ENCODE measurements at regions not wholly inside any gene's neighbourhood (a gene's known extent, or its start where the extent isn't known, plus 50 kb on each side); places are given as distances from the start of the nearest gene placed in this dataset.
A peak's percentile ranks its signal among the peaks of the same experiment; 100 is the strongest.
"Not testable (repeated sequence)": the region's sequence is repeated elsewhere in the genome, so short reads cannot be mapped to it uniquely, and the experiment has no call there.

DNA sequence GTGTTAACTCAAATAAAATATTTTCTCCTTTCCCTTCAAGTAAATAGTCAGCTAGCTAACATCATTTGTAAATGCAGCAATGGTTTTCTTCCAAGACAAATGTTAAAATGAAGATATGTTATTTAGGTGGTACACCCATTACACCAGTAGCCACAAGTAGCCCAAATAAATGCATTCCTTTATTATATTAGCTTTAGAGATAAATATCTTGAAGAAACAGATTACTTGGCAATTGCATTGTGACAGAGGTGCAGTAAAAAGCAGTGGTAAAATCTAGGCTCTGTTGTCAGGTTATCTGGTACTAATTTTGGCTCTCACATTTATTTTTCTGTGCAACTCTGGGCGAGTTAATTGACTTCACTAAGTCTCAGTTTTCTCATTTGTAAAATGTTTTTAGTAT is 193.0 kb downstream of the NAA11 start:
- no peaks in the 10 kb centered on the region for H3K27me3 ChIP-seq
- no peaks in the 10 kb centered on the region for H3K36me3 ChIP-seq
- no peak overlapping the region for H3K27ac ChIP-seq
- H3K4me3 ChIP-seq, result no peak overlapping the region
- H3K9me3 ChIP-seq (ENCODE audit: low read depth), result no peaks in the 10 kb centered on the region
- TF ChIP-seq, protein P1, sequence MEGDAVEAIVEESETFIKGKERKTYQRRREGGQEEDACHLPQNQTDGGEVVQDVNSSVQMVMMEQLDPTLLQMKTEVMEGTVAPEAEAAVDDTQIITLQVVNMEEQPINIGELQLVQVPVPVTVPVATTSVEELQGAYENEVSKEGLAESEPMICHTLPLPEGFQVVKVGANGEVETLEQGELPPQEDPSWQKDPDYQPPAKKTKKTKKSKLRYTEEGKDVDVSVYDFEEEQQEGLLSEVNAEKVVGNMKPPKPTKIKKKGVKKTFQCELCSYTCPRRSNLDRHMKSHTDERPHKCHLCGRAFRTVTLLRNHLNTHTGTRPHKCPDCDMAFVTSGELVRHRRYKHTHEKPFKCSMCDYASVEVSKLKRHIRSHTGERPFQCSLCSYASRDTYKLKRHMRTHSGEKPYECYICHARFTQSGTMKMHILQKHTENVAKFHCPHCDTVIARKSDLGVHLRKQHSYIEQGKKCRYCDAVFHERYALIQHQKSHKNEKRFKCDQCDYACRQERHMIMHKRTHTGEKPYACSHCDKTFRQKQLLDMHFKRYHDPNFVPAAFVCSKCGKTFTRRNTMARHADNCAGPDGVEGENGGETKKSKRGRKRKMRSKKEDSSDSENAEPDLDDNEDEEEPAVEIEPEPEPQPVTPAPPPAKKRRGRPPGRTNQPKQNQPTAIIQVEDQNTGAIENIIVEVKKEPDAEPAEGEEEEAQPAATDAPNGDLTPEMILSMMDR (IDR thresholded peaks at IDR 0.05; ENCODE audit: low read depth, low read length), result no peak
- peaks cover 4% of the 10 kb centered on the region for H3K4me1 ChIP-seq (ENCODE audit: low read depth)
- DNase-seq (ENCODE audit: low read depth in 1 of 2, low spot score in 1 of 2), result no peak

DNA sequence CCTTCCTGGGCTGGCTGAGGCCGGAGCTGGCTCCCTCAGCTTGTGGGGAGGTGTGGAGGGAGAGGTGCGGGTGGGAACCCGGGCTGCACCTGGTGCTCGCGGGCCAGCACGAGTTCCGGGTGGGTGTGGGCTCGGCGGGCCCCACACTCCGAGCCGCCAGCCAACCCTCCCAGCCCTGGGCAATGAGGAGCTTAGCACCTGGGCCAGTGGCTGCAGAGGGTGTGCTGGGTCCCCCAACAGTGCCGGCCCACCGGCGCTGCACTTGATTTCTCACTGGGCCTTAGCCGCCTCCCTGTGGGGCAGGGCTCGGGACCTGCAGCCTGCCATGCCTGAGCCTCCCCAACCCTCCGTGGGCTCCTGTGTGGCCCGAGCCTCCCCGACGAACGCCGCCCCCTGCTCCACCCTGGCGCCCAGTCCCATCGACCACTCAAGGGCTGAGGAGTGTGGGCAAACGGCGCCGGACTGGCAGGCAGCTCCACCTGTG is 182.7 kb upstream of the PAQR3 start:
- no peaks in the 10 kb centered on the region for H3K36me3 ChIP-seq
- no peaks in the 10 kb centered on the region for H3K27me3 ChIP-seq
- H3K9me3 ChIP-seq (ENCODE audit: low read depth), result no peaks in the 10 kb centered on the region
- TF ChIP-seq, protein P1 (IDR thresholded peaks at IDR 0.05; ENCODE audit: low read depth, low read length), result no peak
- no peak overlapping the region for H3K27ac ChIP-seq
- DNase-seq (ENCODE audit: low read depth in 1 of 2, low spot score in 1 of 2), result no peak
- H3K4me1 ChIP-seq (ENCODE audit: low read depth), result no peaks in the 10 kb centered on the region
- no peak overlapping the region for H3K4me3 ChIP-seq

DNA sequence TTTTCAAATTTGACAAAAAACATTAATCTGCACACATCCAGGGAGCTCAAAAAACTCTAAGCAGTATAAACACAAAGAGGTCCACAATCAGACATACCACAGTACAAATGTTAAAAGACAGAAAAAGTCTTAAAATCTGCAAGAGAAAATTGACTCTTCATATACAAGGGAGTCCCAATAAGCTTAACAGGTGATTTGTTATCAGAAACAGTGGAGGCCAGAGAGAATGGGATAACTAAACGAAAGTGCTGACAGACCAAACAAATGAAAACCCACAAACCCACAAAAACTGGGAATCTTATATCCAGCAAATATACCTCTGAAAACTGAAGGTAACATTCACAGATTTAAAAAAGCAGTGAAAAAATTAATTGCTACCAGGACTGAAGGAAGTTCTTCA is 182.0 kb upstream of the PAQR3 start:
- Histone ChIP-seq H3K9me3 (ENCODE audit: low read depth) (no peaks in the 10 kb centered on the region), H3K27ac (no peak overlapping the region), H3K27me3 (no peaks in the 10 kb centered on the region), H3K4me3 (no peak overlapping the region), H3K36me3 (no peaks in the 10 kb centered on the region), H3K4me1 (ENCODE audit: low read depth) (no peaks in the 10 kb centered on the region)
- TF ChIP-seq, protein P1 (IDR thresholded peaks at IDR 0.05; ENCODE audit: low read depth, low read length), result no peak
- no peak for DNase-seq (ENCODE audit: low read depth in 1 of 2, low spot score in 1 of 2)

DNA sequence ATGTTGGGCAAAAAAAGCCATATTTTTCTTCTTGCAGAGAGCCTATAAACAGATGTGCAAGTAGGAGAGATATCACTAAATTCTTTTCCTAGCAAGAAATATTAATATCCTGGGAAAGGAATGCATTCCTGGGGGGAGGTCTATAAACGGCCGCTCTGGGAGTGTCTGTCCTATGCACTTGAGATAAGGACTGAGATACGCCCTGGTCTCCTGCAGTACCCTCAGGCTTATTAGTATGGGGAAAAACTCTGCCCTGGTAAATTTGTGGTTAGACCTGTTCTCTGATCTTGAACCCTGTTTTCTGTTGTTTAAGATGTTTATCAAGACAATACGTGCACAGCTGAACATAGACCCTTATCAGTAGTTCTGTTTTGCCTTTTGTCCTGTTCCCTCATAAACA is 177.8 kb upstream of the PAQR3 start:
- H3K9me3 ChIP-seq (ENCODE audit: low read depth); H3K4me3 ChIP-seq; H3K27me3 ChIP-seq; H3K36me3 ChIP-seq; H3K27ac ChIP-seq; H3K4me1 ChIP-seq (ENCODE audit: low read depth); DNase-seq (ENCODE audit: low read depth in 1 of 2, low spot score in 1 of 2): not testable (repeated sequence)

DNA sequence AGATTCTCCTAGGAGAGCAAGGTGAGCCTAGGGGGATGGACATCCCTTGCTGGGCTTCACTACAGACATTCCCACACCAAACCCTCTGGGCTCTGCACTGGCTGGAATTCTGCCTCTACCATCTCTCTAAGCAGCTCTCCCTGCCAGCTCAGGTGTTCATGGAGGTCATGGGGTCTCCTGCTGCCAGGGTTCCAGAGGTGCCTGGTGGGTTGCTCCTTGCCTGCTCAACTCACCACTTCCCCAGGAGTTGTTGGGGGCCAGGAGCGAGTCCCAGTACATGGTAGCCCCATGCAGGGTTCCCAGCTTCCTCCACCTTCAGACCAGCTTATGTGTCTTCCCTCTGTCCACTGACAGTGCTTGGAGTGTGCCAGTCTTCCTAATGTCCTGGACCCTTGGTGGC is 167.8 kb upstream of the PAQR3 start:
- Histone ChIP-seq H3K4me1 (ENCODE audit: low read depth) (no peaks in the 10 kb centered on the region), H3K9me3 (ENCODE audit: low read depth) (no peaks in the 10 kb centered on the region), H3K36me3 (no peaks in the 10 kb centered on the region), H3K4me3 (no peak overlapping the region), H3K27ac (no peak overlapping the region), H3K27me3 (no peaks in the 10 kb centered on the region)
- TF ChIP-seq, protein P1 (IDR thresholded peaks at IDR 0.05; ENCODE audit: low read depth, low read length), result no peak
- no peak for DNase-seq (ENCODE audit: low read depth in 1 of 2, low spot score in 1 of 2)

DNA sequence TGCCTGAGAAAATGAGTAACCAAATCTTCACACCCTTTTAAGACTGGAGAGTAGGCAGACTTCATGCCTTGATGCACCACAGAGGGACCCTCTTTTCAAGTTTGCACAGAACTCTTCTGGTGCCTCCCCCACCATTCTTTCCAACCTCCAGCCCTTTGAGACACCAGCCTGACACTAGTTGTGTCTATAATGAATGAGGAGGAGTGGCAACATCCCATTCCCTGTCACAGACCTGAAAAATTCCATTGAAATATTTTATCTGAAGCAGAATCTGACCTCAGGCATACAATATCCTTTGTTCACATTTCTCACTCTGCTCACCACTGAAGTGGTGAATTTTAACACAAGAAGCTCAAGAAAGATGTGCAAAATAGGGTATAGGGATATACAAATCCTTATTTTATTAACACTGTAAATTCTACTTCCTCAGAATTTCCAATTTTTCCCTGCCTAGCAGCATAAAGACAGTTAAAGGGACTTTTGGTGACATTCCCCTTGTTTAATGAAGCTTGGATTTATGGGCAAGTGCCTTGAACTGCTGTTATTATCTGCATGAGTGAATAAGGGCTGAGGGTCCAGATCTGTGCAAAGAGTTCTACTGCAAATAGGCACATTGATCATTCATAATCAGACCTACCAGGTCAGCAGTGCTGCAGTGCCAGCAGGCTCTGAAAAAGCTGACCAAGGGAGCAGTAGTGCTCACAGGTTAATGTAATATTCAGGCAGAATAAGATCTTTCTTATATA is 149.9 kb upstream of the PAQR3 start:
- Histone ChIP-seq H3K27ac (peak overlapping the region; percentile 53), H3K36me3 (no peaks in the 10 kb centered on the region), H3K4me1 (ENCODE audit: low read depth) (peaks cover 25% of the 10 kb centered on the region), H3K9me3 (ENCODE audit: low read depth) (no peaks in the 10 kb centered on the region), H3K4me3 (no peak overlapping the region), H3K27me3 (no peaks in the 10 kb centered on the region)
- DNase-seq (ENCODE audit: low read depth in 1 of 2, low spot score in 1 of 2), result no peak
- TF ChIP-seq, protein P1 (IDR thresholded peaks at IDR 0.05; ENCODE audit: low read depth, low read length), result no peak
